GM10248 (cell line): ENCODE measurements at regions not wholly inside any gene's neighbourhood (a gene's known extent, or its start where the extent isn't known, plus 50 kb on each side); places are given as distances from the start of the nearest gene placed in this dataset.

Experiments used
- CTCF ChIA-PET: fragments of 300-600 bp; sonication (Branson Sonifier 250); formaldehyde crosslinking; extraction: SDS; loops from one replicate; lab custom pipeline; 2021; ENCODE audit warnings: antibody characterized with exemption; lab: Yijun Ruan, JAX
- POLR2A ChIA-PET: fragments of 350-650 bp; sonication (Branson Sonifier 250); formaldehyde crosslinking; extraction: SDS; loops from one replicate; lab custom pipeline; 2020; ENCODE audit warnings: antibody characterized with exemption; lab: Yijun Ruan, JAX
- DNase-seq: peaks from one replicate; pipeline ENCODE4 v3.0.0; 2012; ENCODE audit errors: extremely low spot score
- TF ChIP-seq, protein P1 (sequence below): IDR thresholded peaks from 2 replicates; pipeline ENCODE4 v1.5.1; 2012; ENCODE audit warnings: mild to moderate bottlenecking, low read depth; ENCODE audit errors: extremely low read depth, missing control alignments, control extremely low read depth

DNA sequence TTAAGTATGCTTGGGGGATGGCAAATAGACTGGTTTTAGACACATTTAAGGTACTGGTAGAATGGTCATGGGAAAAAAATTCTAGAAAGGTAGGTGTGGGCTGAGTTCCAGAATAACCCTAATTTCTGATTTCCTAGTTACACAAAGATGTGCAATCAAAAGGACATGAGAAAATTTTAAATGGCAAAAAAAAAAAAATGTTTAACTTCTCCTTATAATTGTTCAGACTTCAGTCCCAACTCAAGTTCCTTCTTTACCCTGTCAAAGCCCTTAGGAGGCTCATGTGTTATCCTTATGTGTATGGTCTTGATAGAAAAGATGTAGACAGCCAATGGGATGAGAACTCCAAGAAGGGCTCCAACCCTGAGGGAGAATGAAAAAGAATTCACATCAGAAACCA, 153.3 kb upstream of the PLEKHG7 start:
- POLR2A ChIA-PET = no interaction called here
- TF ChIP-seq, protein P1, sequence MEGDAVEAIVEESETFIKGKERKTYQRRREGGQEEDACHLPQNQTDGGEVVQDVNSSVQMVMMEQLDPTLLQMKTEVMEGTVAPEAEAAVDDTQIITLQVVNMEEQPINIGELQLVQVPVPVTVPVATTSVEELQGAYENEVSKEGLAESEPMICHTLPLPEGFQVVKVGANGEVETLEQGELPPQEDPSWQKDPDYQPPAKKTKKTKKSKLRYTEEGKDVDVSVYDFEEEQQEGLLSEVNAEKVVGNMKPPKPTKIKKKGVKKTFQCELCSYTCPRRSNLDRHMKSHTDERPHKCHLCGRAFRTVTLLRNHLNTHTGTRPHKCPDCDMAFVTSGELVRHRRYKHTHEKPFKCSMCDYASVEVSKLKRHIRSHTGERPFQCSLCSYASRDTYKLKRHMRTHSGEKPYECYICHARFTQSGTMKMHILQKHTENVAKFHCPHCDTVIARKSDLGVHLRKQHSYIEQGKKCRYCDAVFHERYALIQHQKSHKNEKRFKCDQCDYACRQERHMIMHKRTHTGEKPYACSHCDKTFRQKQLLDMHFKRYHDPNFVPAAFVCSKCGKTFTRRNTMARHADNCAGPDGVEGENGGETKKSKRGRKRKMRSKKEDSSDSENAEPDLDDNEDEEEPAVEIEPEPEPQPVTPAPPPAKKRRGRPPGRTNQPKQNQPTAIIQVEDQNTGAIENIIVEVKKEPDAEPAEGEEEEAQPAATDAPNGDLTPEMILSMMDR = no peak
- CTCF ChIA-PET = no interaction called here
- no peak for DNase-seq

DNA sequence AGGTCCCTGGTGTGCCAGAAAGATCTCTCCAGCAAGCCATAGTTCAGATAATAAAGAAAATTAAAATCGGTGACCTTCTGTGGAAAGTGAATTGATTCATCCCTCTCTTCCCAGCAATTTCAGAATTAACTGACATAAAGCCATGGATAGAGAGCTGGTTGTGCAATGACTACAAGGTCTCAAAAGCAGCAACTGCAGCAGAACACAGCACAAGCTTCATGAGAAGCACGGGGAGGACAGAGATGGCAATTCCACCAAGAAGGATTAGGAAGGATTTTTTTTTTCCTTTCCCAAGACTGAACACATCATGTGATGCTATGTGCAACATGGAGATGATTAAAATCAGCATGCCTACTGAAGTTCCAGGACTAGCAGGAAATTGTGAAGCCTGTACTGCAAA, 154.9 kb upstream of the PLEKHG7 start:
- CTCF ChIA-PET = interaction anchor here (1.2 to 1.8 kb wide), 6 partner anchors 9 to 144 kb away, joined by 3 to 6 read pairs (median 4); no protein-coding TSS in a partner anchor
- POLR2A ChIA-PET = interaction anchor here (1.1 kb wide), 1 partner anchor 402 kb away, joined by 4 read pairs; the partner anchor contains the start of gene BTG1
- DNase-seq = no peak
- TF ChIP-seq, protein P1 = no peak

DNA sequence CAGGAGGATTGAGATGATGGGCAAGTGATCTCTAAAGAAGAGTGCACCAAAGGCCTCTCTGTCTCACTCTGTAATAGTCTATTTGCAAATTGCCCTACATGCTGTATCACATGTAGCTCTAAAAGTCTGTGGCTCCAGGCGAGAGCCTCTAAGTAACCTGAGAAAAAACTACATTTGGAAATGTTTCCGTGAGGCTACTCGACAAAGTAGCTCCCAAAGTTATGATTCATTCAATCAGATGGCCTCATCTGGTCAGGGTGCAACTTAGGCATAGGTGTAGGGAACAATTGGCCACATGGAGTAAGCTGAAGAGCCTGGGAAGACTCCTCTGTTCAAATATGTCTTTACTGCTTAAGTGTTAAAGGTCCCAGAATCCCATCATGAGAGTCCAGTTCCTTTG, 155.4 kb upstream of the PLEKHG7 start:
- CTCF ChIA-PET = interaction anchor here (1.2 to 1.8 kb wide), 4 partner anchors 10 to 144 kb away, joined by 3 to 6 read pairs (median 5); no protein-coding TSS in a partner anchor

DNA sequence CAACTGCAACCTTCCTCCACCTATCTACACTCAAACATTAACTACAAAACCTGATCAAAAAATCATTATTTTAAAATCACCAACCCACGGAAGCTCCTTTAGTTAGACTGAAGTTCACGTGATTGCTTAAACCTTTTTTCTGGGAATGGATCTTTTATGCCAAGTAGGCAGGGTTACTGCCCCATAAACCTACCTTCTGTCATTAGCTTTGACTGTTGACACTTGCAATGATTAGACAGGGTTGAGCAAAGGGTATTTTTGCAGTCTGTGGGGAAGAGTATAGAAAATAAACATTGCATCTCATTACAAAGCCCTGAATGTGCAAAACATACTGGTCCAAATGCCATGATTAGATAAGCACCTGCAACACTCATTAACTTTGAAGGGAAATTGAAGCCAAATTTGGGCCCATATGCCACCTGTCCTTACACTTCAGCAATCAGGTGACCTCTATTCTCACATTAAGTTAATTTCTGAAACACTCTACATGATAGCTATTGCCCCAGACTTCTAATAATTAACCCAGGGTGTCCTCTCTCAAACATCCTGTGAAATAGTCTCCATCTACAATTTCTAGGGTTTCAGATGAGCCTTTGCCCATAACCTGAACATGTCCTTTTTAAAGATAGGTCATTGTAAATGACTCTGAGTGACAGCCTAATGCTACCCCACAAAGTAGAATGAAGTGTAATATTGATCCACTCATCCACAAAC, 156.0 kb upstream of the PLEKHG7 start:
- DNase-seq = no peak
- CTCF ChIA-PET = interaction anchor here (1.0 to 1.8 kb wide), 4 partner anchors 10 to 46 kb away, joined by 3 to 6 read pairs (median 5); no protein-coding TSS in a partner anchor
- POLR2A ChIA-PET = no interaction called here
- TF ChIP-seq, protein P1 = no peak

More for the DNA sequence above, 155.4 kb upstream of the PLEKHG7 start:
- TF ChIP-seq, protein P1 = no peak
- DNase-seq = no peak
- POLR2A ChIA-PET = interaction anchor here (1.1 kb wide), 1 partner anchor 401 kb away, joined by 4 read pairs; the partner anchor contains the start of gene BTG1

DNA sequence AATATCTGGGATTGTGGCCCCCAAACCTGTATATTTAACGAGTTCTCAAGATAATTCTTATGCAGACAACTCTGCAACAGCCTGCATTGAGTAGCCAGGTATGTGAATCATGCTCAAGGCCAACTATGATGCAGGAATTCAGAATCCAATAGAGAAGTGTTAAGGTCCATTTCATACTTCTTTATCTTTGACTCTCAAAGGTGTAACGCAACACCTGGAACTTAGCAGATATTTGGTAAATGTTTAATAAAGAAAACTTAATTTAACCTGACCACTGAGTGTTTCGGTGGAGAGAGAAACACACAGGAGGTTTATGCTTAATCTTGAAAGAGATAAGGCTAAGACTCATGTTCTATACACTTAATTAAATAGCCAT, 156.5 kb upstream of the PLEKHG7 start:
- CTCF ChIA-PET = interaction anchor here (0.8 to 1.8 kb wide), 4 partner anchors 11 to 67 kb away, joined by 3 to 5 read pairs (median 4); no protein-coding TSS in a partner anchor
- DNase-seq = no peak
- POLR2A ChIA-PET = no interaction called here
- TF ChIP-seq, protein P1 = no peak

DNA sequence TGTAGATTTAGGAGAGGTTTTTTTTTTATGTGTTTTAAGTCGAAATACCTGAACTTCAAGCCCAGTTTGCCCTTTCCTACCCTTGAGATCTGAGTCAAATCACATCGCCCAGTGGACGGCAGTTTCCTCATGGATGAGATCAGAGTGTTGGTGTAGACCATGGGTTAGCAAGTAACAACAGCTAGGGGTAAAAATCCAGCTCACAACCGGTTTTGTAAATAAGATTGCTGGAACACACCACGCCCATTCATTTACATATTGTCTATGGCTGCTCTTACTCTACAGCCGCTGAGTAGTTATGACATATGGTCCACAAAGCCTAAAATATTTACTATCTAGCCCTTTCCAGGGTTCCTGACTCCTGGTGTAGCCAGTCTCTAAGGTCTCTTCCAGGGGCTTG, 158.5 kb upstream of the PLEKHG7 start:
- POLR2A ChIA-PET = no interaction called here
- no peak for DNase-seq
- CTCF ChIA-PET = interaction anchor here (0.9 to 1.9 kb wide), 3 partner anchors 31 to 1163 kb away, joined by 3 to 8 read pairs (median 4); no protein-coding TSS in a partner anchor
- TF ChIP-seq, protein P1 = no peak
